ENCODE measurements at regions not wholly inside any gene's neighbourhood (a gene's known extent, or its start where the extent isn't known, plus 50 kb on each side); places are given as distances from the start of the nearest gene placed in this dataset.

GRCh38 chr12:32034045-32034444, 72.6 kb upstream of the BICD1 start:
- TF ChIP-seq CTCF (IDR thresholded peaks at IDR 0.05) (no peak), POLR2AphosphoS5 (IDR thresholded peaks at IDR 0.05) (no peak)
